ENCODE measurements at regions not wholly inside any gene's neighbourhood (a gene's known extent, or its start where the extent isn't known, plus 50 kb on each side); places are given as distances from the start of the nearest gene placed in this dataset.

DNA sequence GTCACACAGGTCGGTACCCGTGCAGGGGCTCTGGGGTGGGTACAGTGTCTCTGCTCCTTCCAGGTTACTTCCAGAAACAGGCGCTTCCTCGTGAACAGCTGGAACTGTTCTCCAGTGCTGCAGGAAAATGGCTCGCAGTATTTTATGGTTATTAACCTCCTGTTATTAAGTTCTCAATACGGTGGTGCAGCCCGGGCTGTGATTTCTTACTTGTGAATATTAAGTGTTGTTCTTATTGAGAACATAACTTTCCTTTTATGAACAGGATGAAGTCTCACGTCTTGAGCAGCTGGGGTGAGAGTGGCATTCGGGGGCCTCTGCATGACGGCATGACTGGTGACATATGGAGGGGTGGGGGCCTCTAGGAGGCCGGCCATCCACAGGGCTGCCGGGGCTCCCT lies 430.8 kb downstream of the GLRX3 start:
- H3K4me2 ChIP-seq (ENCODE audit: low read length), result no peak overlapping the region
- no peaks in the 10 kb centered on the region for H4K20me1 ChIP-seq (ENCODE audit: insufficient read depth, low read length)
- no peak overlapping the region for H3K9ac ChIP-seq (ENCODE audit: low read length)
- no peaks in the 10 kb centered on the region for H3F3A ChIP-seq (ENCODE audit: insufficient read depth, low read length)
- H3K79me2 ChIP-seq (ENCODE audit: insufficient read depth, low read length), result no peaks in the 10 kb centered on the region
- no peak overlapping the region for H3K27ac ChIP-seq (ENCODE audit: low read depth, low read length, poor library complexity, severe bottlenecking)
- H3K27me3 ChIP-seq (ENCODE audit: insufficient read depth, low read length), result no peaks in the 10 kb centered on the region
- TF ChIP-seq EZH2 (IDR thresholded peaks at IDR 0.05; ENCODE audit: borderline replicate concordance, low read length), result no peak
- TF ChIP-seq, protein P1, sequence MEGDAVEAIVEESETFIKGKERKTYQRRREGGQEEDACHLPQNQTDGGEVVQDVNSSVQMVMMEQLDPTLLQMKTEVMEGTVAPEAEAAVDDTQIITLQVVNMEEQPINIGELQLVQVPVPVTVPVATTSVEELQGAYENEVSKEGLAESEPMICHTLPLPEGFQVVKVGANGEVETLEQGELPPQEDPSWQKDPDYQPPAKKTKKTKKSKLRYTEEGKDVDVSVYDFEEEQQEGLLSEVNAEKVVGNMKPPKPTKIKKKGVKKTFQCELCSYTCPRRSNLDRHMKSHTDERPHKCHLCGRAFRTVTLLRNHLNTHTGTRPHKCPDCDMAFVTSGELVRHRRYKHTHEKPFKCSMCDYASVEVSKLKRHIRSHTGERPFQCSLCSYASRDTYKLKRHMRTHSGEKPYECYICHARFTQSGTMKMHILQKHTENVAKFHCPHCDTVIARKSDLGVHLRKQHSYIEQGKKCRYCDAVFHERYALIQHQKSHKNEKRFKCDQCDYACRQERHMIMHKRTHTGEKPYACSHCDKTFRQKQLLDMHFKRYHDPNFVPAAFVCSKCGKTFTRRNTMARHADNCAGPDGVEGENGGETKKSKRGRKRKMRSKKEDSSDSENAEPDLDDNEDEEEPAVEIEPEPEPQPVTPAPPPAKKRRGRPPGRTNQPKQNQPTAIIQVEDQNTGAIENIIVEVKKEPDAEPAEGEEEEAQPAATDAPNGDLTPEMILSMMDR (IDR thresholded peaks at IDR 0.05; ENCODE audit: low read length), result no peak
- H3K9me2 ChIP-seq (ENCODE audit: low read depth, low read length), result no peaks in the 10 kb centered on the region
- no peak overlapping the region for H3K4me3 ChIP-seq (ENCODE audit: low read depth, low read length, poor library complexity, severe bottlenecking)
- H3K4me1 ChIP-seq (ENCODE audit: insufficient read depth, low read length, severe bottlenecking), result no peaks in the 10 kb centered on the region
- no peaks in the 10 kb centered on the region for H3K9me3 ChIP-seq (ENCODE audit: low read length)
- H2AFZ ChIP-seq (ENCODE audit: low read length), result no peak overlapping the region
- H3K36me3 ChIP-seq (ENCODE audit: insufficient read depth, low read length), result no peaks in the 10 kb centered on the region

DNA sequence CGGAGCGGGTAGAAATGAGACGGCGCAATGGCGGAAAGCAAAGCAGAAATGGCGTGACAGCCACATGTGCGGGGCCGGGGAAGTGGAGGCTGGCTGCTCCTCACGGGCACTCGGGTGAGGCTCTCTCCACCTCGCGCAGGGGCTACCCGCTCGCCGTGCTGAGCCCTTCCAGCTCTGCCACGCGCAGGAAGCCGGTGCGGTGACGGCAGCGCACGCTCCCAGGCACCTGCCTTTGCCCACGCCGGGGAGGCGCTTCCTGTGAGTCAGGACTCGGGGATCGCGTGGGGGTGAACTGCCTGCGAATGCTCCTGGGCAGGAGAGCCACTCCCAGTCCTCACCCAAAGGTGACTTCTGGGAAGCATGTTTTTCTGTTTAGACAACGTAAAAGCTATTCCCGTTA lies 431.2 kb downstream of the GLRX3 start:
- Histone ChIP-seq H3K27ac (ENCODE audit: low read depth, low read length, poor library complexity, severe bottlenecking) (no peak overlapping the region), H3K79me2 (ENCODE audit: insufficient read depth, low read length) (no peaks in the 10 kb centered on the region), H3K9me3 (ENCODE audit: low read length) (no peaks in the 10 kb centered on the region), H3K9me2 (ENCODE audit: low read depth, low read length) (no peaks in the 10 kb centered on the region), H3K9ac (ENCODE audit: low read length) (no peak overlapping the region), H3K27me3 (ENCODE audit: insufficient read depth, low read length) (no peaks in the 10 kb centered on the region), H3F3A (ENCODE audit: insufficient read depth, low read length) (no peaks in the 10 kb centered on the region), H2AFZ (ENCODE audit: low read length) (no peak overlapping the region), H4K20me1 (ENCODE audit: insufficient read depth, low read length) (no peaks in the 10 kb centered on the region), H3K4me3 (ENCODE audit: low read depth, low read length, poor library complexity, severe bottlenecking) (no peak overlapping the region), H3K36me3 (ENCODE audit: insufficient read depth, low read length) (no peaks in the 10 kb centered on the region), H3K4me1 (ENCODE audit: insufficient read depth, low read length, severe bottlenecking) (no peaks in the 10 kb centered on the region), H3K4me2 (ENCODE audit: low read length) (no peak overlapping the region)
- TF ChIP-seq, protein P1 (IDR thresholded peaks at IDR 0.05; ENCODE audit: low read length), result no peak
- TF ChIP-seq EZH2 (IDR thresholded peaks at IDR 0.05; ENCODE audit: borderline replicate concordance, low read length), result no peak

DNA sequence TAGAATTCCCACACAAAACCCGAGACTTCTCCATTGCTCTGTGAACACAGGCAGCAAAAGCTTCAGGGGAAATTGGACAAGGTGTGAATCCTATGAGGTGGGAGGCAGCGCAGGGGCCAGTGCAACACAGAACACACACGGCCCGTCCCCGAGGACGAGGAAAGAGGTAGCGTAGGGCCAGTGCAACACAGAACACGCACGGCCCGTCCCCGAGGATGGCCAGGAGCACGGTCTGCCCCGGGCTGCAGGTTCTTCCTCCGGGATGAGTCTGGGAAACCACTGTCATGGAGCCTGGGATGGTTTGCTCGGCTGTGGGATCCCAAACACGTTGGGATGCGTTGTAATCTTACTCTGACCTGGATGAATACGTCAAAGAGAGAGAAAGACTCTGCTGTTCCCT lies 432.1 kb downstream of the GLRX3 start:
- no peaks in the 10 kb centered on the region for H3K4me1 ChIP-seq (ENCODE audit: insufficient read depth, low read length, severe bottlenecking)
- H3F3A ChIP-seq (ENCODE audit: insufficient read depth, low read length), result no peaks in the 10 kb centered on the region

More for the DNA sequence above, 432.1 kb downstream of the GLRX3 start:
- TF ChIP-seq EZH2 (IDR thresholded peaks at IDR 0.05; ENCODE audit: borderline replicate concordance, low read length), result no peak
- TF ChIP-seq, protein P1 (IDR thresholded peaks at IDR 0.05; ENCODE audit: low read length), result no peak
- H3K9ac ChIP-seq (ENCODE audit: low read length), result no peak overlapping the region
- H3K4me2 ChIP-seq (ENCODE audit: low read length), result no peak overlapping the region
- H3K9me3 ChIP-seq (ENCODE audit: low read length), result no peaks in the 10 kb centered on the region
- H3K9me2 ChIP-seq (ENCODE audit: low read depth, low read length), result no peaks in the 10 kb centered on the region
- H3K36me3 ChIP-seq (ENCODE audit: insufficient read depth, low read length), result no peaks in the 10 kb centered on the region
- H3K4me3 ChIP-seq (ENCODE audit: low read depth, low read length, poor library complexity, severe bottlenecking), result no peak overlapping the region
- no peaks in the 10 kb centered on the region for H3K79me2 ChIP-seq (ENCODE audit: insufficient read depth, low read length)
- no peak overlapping the region for H2AFZ ChIP-seq (ENCODE audit: low read length)
- H3K27me3 ChIP-seq (ENCODE audit: insufficient read depth, low read length), result no peaks in the 10 kb centered on the region
- H4K20me1 ChIP-seq (ENCODE audit: insufficient read depth, low read length), result no peaks in the 10 kb centered on the region
- no peak overlapping the region for H3K27ac ChIP-seq (ENCODE audit: low read depth, low read length, poor library complexity, severe bottlenecking)
